ENCODE measurements at regions not wholly inside any gene's neighbourhood (a gene's known extent, or its start where the extent isn't known, plus 50 kb on each side); places are given as distances from the start of the nearest gene placed in this dataset.
A peak's percentile ranks its signal among the peaks of the same experiment; 100 is the strongest.

DNA sequence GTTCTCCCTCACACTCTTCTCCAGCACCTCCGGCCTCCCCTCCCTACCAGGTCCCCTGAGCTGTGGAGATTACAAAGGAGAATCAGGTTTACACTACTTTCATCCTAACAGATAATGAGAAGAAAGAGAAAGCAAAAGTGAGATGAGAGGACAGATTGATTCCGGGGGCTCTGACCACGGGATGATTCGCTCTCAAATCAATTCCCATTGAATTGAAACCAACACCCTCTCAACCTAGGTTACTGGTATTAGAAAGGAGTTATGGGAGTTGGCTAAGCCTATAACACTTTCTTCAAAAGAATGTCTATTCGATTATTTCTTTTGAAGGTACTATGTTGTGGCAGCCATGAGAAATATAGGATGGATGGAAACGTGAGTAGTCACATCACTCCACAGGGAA lies 386.2 kb upstream of the TNP1 start:
- no peak for DNase-seq (ENCODE audit: low read depth in 2 of 2)

DNA sequence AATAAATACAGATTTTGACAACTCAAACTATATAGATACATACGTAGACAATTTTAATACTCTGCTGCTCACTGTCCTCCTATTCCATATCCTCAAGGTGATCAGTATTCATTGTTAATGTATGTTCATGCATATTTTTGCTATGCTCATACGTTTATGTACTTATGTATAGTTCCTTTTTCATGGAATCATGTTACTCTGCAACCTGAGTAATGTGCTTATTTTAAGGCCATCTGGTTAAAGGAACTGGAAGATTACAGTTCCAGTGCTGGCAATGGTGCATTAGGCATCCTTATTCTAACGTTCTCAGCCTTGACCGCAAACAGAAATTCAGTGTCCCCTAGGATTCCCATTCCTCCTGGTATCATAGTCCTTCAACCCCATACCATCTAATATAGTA lies 385.0 kb upstream of the TNP1 start:
- no peak for DNase-seq (ENCODE audit: low read depth in 2 of 2)

DNA sequence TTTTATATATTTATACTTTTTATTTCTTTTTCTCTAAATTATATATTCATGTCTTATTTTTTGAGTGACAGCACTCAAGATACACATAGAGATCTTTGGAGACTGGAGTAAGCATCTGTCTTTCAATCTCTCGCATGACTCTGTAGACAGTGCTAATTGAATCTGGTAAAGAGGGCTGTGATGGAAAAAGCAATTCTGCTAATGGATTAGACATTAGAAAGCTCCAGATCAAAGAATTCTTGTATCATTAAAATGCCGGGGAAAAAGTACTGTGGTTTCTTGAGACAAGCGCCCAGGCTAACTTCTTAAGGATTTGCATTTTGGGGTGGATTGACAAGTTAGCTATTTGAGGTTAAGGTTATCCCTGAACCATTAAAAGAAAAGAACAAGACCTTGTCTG lies 383.1 kb upstream of the TNP1 start:
- DNase-seq (ENCODE audit: low read depth in 2 of 2) = no peak

DNA sequence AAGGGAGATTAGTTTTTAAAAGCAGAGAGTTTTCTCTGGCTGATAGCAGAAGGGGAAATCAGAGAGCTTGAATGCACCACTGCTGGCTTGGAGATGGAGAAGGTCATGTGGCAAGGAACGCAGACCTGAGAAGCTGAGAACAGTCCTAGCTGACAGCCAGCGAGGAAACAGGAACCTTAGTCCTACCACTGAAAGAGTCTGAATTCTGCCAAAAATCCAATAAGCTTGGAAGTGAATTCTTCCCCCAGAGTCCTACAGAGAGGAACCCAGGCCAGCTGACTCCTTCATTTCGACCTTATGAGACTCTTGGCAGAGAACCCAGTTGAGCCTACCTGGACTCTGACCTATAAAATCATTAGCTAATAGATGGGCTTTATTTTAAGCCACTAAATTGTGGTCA lies 371.9 kb upstream of the TNP1 start:
- no peak for DNase-seq (ENCODE audit: low read depth in 2 of 2)

DNA sequence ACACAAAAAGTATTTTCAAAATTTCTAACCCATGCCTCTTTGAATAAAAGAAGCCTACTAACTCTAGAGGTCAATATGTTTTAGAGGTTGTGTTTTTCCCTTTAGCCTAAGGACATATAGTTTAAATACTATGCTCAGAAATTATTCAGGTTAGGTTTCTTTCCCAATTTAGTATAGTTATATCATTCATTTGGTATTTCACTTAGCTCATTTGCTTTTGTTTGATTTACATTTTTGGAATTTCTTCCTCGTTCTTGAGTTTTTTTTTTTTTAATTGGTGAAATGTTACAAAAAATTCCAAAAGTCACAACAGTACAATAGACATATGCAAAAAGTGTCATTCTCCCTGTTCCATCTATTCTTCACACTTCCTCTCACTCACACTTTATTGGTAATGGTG lies 371.3 kb upstream of the TNP1 start:
- no peak for DNase-seq (ENCODE audit: low read depth in 2 of 2)

DNA sequence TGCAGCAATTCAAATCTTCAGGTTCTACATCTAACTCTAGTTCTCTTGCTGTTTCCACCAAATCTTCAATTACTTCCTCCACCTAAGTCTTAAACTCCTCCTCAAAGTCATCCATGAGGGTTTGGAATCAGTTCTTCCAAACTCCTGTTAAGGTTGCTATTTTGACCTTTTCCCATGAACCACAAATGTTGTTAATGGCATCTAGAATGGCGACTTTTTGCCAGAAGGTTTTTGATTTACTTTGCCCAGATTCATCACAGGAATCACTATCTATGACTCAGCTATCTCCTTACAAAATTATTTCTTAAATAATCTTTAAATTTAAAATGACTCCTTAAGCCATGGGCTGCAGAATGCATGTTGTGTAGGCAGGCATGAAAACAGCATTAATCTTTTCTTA lies 368.9 kb upstream of the TNP1 start:
- no peak for DNase-seq (ENCODE audit: low read depth in 2 of 2)

DNA sequence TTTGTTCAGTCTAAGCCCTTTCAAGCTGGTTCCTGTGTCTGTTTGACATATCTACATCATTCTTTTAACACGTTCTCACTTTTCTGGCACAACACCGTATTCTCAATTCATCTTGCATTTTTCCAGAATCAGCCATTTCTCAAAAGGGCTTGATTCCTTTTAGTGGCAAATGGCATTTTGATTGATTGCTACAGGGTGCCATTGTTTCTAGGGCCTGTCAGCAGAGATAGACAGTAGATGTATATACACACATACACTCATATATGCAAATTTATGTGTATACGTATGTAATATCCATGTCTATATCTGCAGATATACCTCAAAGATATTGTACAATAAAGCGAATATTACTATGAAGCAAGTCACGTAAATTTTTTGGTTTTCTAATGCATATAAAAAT lies 367.9 kb upstream of the TNP1 start:
- no peak for DNase-seq (ENCODE audit: low read depth in 2 of 2)

DNA sequence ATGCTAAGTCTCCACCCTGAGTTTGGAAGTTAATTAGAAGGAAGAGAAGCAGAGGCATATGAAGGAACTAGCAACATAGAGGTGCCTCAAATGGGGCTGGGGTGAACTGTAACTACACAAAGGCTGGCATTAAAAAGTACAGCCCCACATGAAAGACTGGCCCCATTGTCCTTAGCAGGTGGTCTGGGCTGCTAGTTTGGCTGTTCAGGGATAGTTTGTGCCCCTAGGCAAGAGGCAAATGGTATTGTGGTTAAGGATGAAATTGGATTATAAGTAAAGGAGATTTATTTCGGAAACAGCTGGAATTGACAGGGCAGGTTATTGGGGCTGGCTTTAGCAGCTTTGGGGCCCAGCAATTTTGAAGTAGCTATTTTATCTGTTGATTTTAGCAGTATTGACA lies 365.7 kb upstream of the TNP1 start:
- no peak for DNase-seq (ENCODE audit: low read depth in 2 of 2)

DNA sequence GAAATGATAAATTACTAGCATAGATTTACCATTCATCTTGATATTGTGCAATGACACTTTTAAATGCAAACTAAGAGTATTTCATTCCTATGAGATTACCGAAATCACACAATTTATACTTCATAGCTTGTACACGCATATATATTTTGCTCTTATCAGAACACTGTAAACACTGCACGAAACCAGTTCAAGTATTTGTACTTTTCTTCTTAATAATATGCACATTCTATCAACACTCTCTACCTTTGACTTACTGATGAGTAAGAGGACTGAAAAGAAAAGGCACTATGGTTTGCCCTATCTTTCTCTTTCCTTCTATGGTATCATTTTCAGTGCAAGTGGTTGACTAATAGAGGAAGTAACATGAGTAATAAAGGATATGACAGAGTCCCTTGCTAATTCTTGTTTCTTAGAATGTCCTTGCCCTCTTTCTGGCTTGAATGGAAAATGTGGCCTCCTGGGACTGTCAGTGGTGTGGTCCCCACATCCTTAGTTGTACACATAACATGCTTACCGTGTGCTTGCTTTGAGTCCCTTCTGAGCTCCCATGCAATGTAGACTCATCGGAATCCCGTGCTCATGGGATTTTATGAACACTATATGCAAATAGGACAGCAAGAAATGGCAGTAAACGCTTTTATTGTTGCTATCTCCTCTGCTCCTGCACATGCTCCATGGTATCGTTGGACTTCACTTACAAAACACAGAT lies 363.5 kb upstream of the TNP1 start:
- peak; percentile 75 to 83 for DNase-seq (ENCODE audit: low read depth in 2 of 2)

DNA sequence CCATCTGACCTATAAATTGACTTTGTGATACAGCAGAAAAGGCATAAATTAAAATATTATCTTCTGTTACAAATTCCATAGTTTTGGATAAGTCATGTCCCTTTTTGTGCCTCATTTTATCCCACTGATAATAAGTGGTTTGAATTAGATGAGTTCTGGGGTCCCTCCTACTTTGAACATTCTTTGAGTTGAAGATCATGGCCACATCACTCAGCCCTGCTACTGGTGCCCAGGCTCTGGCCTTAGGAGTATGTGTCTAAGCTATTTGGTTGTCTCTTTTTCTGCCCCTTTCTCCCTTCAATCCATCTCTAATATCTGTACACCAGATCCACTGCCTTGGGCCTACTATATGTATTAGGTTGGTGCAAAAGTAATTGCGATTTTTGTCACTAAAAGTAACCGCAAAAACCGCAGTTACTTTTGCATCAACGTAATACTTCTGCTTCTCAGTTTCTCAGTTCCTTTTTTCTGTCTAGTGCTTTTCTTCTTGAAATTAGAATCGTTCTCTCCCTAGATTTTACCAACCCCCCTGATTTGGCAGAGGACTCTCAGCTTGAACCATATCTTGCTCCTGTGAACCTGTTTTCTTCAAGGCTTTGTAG lies 362.5 kb upstream of the TNP1 start:
- DNase-seq (ENCODE audit: low read depth in 2 of 2) = no peak

DNA sequence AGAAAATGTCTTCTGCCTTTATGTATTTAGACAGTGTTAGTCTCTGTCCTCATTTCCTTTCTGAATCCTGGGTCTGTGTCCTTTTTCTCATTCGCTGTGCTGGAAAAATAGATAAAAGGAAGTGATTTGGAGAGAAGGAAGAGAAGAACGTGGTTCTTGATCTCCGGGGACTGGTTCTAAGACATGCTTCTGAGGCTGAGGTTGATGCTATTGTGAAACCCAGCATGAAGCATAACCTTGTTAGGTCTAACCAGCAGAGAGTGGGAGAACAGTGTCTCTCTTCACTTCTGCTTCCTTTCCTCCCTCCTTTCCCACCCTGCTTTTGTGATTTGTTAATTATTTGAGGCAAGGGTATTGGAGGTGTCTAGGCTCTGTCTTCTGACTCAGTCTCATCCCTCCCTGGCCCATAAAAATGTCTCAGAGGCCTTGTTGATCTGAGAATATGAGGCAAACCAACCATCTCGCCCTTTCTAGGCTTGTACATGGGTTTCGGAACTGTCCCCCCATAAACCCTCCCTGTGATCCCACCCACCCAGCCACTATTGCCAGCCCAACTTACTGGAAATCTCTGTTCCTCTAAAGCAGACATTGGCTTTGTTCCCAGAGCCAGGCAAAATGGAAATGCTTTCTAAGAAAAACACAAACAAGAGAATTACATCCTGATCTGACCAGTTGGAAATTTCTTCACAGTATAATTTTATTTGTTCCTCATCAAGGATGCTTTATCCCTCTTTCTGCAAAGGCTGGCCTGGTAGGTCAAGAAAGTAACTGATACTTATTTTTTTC lies 360.6 kb upstream of the TNP1 start:
- DNase-seq (ENCODE audit: low read depth in 2 of 2) = no peak

DNA sequence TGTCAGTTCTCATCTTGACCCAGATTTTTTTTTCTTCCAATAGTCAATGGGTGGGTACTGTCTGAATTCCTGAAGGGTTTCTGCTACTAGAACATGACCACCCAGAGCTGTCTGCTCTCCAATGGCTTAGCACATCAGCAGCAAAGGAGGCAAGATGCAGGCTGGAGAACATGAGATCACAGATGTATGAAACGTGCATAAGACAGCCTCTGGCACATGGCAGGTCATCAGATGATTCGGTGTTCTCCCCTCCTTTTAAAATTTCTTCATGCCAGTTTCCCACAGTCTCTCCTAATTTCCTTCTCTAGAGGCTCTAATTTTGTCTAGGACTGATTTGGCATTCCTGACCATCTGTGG lies 359.3 kb upstream of the TNP1 start:
- peak in 1 of 2 experiments; percentile 15 for DNase-seq (ENCODE audit: low read depth in 2 of 2)

DNA sequence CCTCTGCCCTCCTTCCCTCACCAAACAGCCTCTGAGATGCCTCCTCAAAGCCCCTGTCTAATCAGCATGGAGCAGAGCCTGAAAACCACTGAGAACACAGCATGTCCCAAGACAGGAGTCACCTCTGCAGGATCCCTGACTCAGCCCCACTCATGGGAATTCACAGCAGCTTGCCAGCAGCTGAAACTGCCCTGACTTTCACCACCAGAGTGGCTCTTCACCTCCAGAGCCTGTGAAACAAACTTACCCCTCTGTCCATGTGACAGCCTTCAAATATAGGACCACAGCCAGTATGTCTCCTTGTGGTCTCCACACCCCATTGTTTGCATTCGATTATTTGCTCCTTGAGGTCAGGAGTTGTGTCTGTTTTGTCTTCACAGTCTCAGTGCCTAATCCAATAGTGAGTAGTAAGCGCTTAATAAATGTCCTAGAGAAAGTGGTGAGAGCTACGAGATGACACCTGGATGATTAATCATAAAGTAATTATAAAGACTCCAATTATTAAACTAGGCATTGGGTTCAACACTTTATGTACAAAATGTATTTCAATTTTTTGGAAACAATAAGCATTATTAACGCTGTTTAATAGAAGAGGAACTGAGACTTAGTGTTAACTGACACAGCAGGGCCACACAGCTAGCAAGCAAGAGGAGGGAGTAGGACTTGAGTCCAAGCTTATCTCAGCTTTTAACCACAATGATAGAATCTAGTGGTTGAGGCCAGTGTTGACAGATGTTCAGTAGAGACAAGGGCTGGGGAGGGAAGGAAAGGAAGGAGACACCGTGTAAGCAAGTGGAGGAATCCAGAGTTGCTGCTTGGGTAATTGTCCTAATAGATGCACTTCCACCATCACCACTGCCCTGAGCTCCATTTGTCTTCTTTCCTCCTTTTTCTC lies 358.7 kb upstream of the TNP1 start:
- peak; percentile 21 to 24 for DNase-seq (ENCODE audit: low read depth in 2 of 2)

DNA sequence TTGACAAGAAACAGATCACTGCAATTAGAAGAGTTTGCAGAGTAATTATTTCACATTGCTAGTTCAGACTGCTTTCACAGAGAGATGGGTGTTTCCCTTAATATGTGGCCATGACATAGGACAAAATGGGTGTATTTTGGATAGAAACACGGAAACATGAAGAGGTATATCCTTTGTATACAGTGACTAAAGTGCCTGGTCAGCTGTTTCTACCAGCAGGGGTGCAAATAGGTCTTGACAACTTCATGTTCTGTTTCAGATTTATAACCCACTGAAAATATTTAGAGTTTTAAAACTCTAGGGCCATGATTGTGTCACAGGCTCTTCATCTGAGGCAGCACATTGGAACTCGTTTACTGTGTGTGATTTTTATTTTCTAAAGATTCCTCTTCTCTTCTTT lies 357.1 kb upstream of the TNP1 start:
- DNase-seq (ENCODE audit: low read depth in 2 of 2) = no peak

DNA sequence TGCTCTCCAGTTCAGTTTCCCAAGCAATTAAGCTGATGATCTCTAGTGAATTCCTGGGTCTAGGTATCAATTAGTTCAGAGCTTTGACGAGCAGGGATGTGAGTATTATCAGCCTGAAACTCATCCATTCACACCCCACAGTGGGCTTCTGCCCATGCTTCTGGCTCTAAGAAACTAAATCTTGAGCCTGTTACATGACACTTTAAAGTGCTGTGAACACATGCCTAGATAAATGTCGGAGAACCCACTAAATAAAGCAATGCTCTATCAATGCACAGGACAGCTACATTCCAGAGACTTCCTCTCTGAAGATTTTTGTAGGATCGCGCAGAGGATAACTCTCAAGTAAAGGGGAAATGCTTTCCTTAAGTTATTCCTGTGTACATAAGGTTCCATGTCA lies 356.5 kb upstream of the TNP1 start:
- no peak for DNase-seq (ENCODE audit: low read depth in 2 of 2)

DNA sequence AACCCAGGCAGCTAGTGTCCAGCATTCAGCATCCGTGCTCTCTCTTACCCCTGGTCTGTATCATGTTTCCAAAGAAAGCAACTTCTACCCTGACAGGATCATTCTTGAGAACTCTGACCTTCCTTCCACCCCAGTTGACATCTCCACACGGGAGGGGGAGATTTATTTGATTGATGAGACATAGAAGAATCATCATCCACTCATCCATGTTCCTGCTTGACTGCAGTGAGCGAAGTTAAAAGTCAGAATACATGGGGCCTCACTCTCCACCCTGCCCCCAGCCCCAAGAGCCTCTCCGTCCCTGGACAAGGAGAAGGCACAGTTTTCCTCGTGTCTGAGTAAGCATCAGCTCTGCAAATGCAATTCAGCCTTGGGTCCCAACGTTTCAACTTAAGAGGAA lies 356.0 kb upstream of the TNP1 start:
- no peak for DNase-seq (ENCODE audit: low read depth in 2 of 2)

DNA sequence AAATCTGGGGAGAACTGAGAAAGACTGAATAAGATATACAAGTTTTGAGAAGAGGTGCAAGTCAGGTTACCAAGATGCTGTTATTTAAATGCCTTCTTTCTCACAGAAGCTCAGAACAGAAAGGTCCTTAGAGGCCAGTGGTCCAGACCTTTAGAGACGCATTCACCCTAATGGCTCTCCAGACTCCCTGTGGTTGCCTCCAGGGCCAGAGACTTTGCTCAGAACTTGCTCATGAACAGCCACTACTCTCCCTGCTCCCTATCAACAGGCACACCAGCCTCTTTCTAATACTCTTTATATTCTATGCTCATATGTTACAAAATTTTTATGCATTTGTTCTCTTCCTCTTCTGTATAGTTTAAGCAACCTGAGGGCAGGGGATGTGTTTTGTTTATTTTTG lies 349.0 kb upstream of the TNP1 start:
- DNase-seq (ENCODE audit: low read depth in 2 of 2) = no peak

DNA sequence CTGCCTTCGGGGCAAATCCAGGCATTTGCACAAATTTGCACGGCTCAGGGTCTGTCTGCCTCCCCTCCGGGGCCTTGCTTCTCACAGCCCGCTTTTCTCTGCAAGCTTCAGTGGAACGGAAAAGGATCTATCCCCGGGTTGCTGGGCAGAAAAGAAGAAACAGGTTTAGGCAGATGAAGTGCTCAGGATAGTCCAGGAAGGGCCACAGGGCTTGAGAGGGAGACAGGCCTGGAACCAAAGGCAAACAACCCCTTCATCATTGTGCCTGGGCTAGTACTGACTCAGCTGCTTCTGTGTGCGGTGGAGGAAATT lies 347.8 kb upstream of the TNP1 start:
- DNase-seq (ENCODE audit: low read depth in 2 of 2) = no peak

DNA sequence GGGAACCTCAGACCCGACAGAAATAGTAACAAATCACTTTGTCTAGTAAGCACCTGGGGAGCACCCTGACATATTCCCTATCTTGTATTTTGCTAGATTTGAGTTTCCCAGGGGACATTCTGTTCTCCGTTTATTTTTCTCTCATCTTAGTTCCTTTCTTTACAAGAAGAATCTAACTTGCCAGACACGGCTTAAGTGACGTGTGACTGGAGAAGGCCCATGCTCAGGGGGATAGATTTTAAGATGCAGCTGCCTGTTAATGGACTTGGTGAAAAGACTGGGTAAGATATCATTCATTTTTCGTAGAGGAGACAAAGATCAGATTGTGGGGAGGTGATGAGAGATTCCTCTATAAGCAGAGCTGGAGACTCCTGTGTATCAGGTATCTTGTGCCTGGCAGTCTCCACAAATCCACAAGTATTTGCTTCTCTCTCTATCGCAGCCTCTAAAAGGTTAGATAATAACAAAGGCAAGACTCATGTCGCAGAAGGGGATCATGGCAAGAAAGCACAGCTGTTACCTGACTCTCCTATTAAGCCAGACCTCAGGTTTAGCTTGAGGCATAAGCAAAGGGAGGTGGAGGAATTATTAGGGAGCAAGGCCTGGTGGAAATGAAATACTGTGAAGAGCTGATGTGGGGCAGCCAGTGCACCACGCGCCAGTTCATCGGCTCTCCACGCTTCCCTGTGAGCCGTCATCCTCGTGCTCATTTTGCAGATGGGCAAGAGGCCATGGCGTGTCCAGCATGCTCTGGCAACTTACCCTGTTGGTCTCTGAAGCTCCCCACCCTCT lies 347.2 kb upstream of the TNP1 start:
- DNase-seq (ENCODE audit: low read depth in 2 of 2) = no peak

DNA sequence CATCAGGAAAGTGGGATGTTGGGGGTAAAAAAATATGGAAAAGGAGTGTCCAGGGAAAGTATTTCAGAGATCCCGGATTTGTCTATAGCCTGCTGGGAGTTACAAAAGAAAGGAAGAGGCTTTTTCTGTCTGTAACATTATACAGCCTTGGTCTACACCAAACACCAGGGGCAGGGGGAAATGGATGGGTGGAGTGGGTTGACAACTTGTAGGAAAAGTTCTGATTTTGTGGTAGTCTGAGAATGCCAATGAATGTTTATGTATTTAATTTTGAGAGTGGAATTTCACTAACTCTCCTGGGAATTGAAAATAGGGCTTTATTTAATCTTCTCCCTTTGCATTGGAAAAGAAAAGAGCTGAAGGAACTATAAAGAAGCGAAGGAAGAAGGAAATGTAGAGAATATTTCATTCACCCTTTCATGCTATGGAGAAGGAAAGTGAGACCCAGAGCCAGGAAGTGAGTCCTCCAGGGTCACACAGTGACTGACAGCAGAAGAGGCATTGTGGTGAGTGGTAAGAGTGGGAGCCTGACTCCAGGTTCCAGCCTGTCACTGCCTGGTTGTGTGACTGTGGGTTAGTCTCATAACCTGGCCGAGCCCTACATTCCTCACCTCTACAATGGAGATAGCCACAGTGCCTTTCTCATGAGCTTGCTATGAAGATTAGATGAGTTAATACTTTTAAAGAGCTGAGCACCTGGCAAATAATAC lies 346.3 kb upstream of the TNP1 start:
- no peak for DNase-seq (ENCODE audit: low read depth in 2 of 2)

DNA sequence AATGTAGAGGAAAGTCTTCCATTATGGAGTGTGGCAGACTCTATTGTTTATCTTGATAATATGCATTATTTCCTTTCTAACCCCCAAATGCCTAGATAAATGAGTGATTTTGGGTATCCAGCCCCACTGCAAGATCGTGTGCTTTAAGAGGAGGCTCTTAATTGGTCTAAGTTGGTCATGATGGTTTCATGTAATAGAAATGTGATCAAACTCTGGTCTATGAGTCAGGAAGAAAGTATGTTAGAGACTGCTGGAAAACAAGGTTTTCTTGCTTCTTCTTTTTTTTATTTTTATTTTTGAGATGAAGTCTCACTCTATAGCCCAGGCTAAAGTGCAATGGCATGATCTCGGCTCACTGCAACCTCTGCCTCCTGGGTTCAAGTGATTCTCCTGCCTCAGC lies 344.5 kb upstream of the TNP1 start:
- DNase-seq (ENCODE audit: low read depth in 2 of 2) = peak; percentile 28 to 33

Measured in fibroblast of skin of left biceps (primary cell).